K562 (cell line): ENCODE measurements at regions not wholly inside any gene's neighbourhood (a gene's known extent, or its start where the extent isn't known, plus 50 kb on each side); places are given as distances from the start of the nearest gene placed in this dataset.

Experiments
- ATAC-seq: fragments of 200-7000 bp; cut with Tn5 transposase; 3 replicates; pipeline ENCODE4 v1.9.1; 2020; ENCODE audit warnings: moderate library complexity
- BruUV-seq: library from RNA; stranded (reverse); fragments of 400-500 nt; replicated peaks from 2 replicates; lab custom pipeline; 2021; lab: Mats Ljungman, UMichigan
- CTCF ChIA-PET: fragments of 300-600 bp; formaldehyde crosslinking; extraction: SDS; loops from one replicate; lab custom pipeline; 2021; ENCODE audit warnings: low intra/inter-chr PET ratio; lab: Yijun Ruan, JAX
- POLR2A ChIA-PET: fragments of 300-600, 350-650 bp; sonication (Branson Sonifier 250); formaldehyde crosslinking; extraction: SDS; loops from one replicate; lab custom pipeline; 2021; ENCODE audit warnings: antibody characterized with exemption, inconsistent platforms; lab: Yijun Ruan, JAX
- DNase-seq, 4 experiments: peaks; one replicate each; pipeline versions ENCODE4 v3.0.0 to v3.0.0-alpha.2; 2011 to 2018; ENCODE audit warnings: low spot score in 3 of 4, mixed read lengths in 3 of 4; ENCODE audit errors: extremely low read depth in 1 of 4
- FAIRE-seq: peaks from 2 replicates; lab custom pipeline; 2011; peaks lifted over from hg19 to GRCh38; lab: Jason Lieb, UNC
- H2AFZ ChIP-seq: 2 replicates; pipeline ENCODE4 v1.6.0; 2011; ENCODE audit warnings: low read depth, low read length, control low read depth, inconsistent platforms
- H3K27ac ChIP-seq: fragments of 200-600 bp; 3 replicates; pipeline ENCODE4 v1.8.0; 2011; ENCODE audit warnings: low read depth, mild to moderate bottlenecking, control low read depth, inconsistent platforms, low read length, moderate library complexity, mixed read lengths; ENCODE audit errors: extremely low read depth
- H3K27me3 ChIP-seq, 2 experiments: fragments of 300-600 bp in 1 of 2; 2 replicates in 1 of 2; 3 replicates in 1 of 2; pipeline versions ENCODE4 v1.6.0 to v1.8.0; 2011; ENCODE audit warnings: inconsistent platforms in 2 of 2, low read length in 2 of 2, mild to moderate bottlenecking in 1 of 2, mixed read lengths in 1 of 2, moderate library complexity in 1 of 2; ENCODE audit not compliant: control insufficient read depth in 2 of 2, insufficient read depth in 2 of 2
- H3K36me3 ChIP-seq: fragments of 300-600 bp; 3 replicates; pipeline ENCODE4 v1.8.0; 2011; ENCODE audit warnings: mild to moderate bottlenecking, low read length, inconsistent platforms; ENCODE audit not compliant: control insufficient read depth, insufficient read depth
- H3K4me1 ChIP-seq, 2 experiments: fragments of 200-600 bp in 1 of 2; replicated peaks in 1 of 2; 2 replicates in 1 of 2; 3 replicates in 1 of 2; pipeline versions ENCODE4 v1.5.1 to v1.8.0; 2011; ENCODE audit warnings: inconsistent platforms in 2 of 2, low read length in 2 of 2, mild to moderate bottlenecking in 1 of 2, mixed read lengths in 1 of 2, moderate library complexity in 1 of 2; ENCODE audit not compliant: control insufficient read depth in 2 of 2, insufficient read depth in 2 of 2
- H3K4me2 ChIP-seq: 2 replicates; pipeline ENCODE4 v1.6.1; 2011; ENCODE audit warnings: low read length, control low read depth, inconsistent platforms, mixed read lengths; ENCODE audit not compliant: insufficient read depth
- H3K4me3 ChIP-seq: fragments of 200-600 bp; sonication (generic), shearing (Covaris generic); 2 replicates; pipeline ENCODE4 v1.5.1; 2016; ENCODE audit warnings: control low read depth, inconsistent platforms
- H3K79me2 ChIP-seq: fragments of 200-600 bp; 3 replicates; pipeline ENCODE4 v1.8.0; 2011; ENCODE audit warnings: low read length, inconsistent platforms; ENCODE audit not compliant: control insufficient read depth, insufficient read depth
- H3K9ac ChIP-seq, 2 experiments: 2 replicates each; pipeline versions ENCODE4 v1.6.0 to v1.6.1; 2011; ENCODE audit warnings: low read depth in 2 of 2, low read length in 2 of 2, control low read depth in 1 of 2, inconsistent platforms in 1 of 2, mild to moderate bottlenecking in 1 of 2, mixed read lengths in 1 of 2; ENCODE audit not compliant: insufficient read depth in 1 of 2
- H3K9me1 ChIP-seq: one replicate; pipeline ENCODE4 v1.6.0; 2011; ENCODE audit warnings: inconsistent platforms, mild to moderate bottlenecking, low read length, moderate library complexity; ENCODE audit not compliant: control insufficient read depth, insufficient read depth
- H3K9me3 ChIP-seq: replicated peaks from 2 replicates; pipeline ENCODE4 v1.5.1; 2011; ENCODE audit warnings: low read depth, low read length, inconsistent platforms; ENCODE audit not compliant: control insufficient read depth, insufficient read depth
- H4K20me1 ChIP-seq: replicated peaks from 2 replicates; pipeline ENCODE4 v1.6.1; 2011; ENCODE audit warnings: low read length, inconsistent platforms, mixed read lengths; ENCODE audit not compliant: control insufficient read depth, insufficient read depth
- CHD2 ChIP-seq: IDR thresholded peaks from 2 replicates; pipeline ENCODE4 v1.6.1; 2011; ENCODE audit warnings: low read depth, low read length
- COPS2 ChIP-seq: fragments of 450-650 bp; conservative IDR thresholded peaks from 2 replicates; pipeline ENCODE4 v1.6.1; 2016; ENCODE audit warnings: mild to moderate bottlenecking, moderate library complexity
- HLTF ChIP-seq: fragments of 450-650 bp; IDR thresholded peaks from 2 replicates; pipeline ENCODE4 v1.6.1; 2016
- NEUROD1 ChIP-seq: fragments of 150-350 bp; IDR thresholded peaks from 2 replicates; pipeline ENCODE4 v1.6.1; 2014; ENCODE audit warnings: borderline replicate concordance, low read length, low read depth; ENCODE audit not compliant: partially characterized antibody
- RCOR1 ChIP-seq, 2 experiments: IDR thresholded peaks; 2 replicates each; pipeline ENCODE4 v1.6.1; 2012; ENCODE audit warnings: low read depth in 2 of 2, low read length in 2 of 2, borderline replicate concordance in 1 of 2, improper control_type of control experiment in 1 of 2
- SAFB2 ChIP-seq: fragments of 200-400 bp; formaldehyde crosslinking; IDR thresholded peaks from 2 replicates; pipeline ENCODE4 v1.6.1; 2018; ENCODE audit warnings: borderline replicate concordance, low read length, low read depth, moderate library complexity; ENCODE audit not compliant: severe bottlenecking
- SP1 ChIP-seq: sonication (generic); formaldehyde crosslinking; IDR thresholded peaks from 2 replicates; pipeline ENCODE4 v1.8.1; 2022; ENCODE audit warnings: mild to moderate bottlenecking, missing genetic modification reagents
- SUPT5H ChIP-seq: fragments of 450-650 bp; IDR thresholded peaks from 2 replicates; pipeline ENCODE4 v1.6.1; 2016
- U2AF1 ChIP-seq: fragments of 200-400 bp; formaldehyde crosslinking; optimal IDR thresholded peaks from 2 replicates; pipeline ENCODE3; 2017; ENCODE audit warnings: mild to moderate bottlenecking, low read depth, low read length, moderate library complexity
- ZKSCAN8 ChIP-seq: fragments of 200-800 bp; sonication (Bioruptor generic); IDR thresholded peaks from 2 replicates; pipeline ENCODE4 v1.6.1; 2016; ENCODE audit warnings: missing genetic modification characterization, missing compliant biosample characterization
- ZNF277 ChIP-seq: fragments of 250-450 bp; sonication (Bioruptor Pico); IDR thresholded peaks from 2 replicates; pipeline ENCODE4 v1.8.0; 2022; ENCODE audit warnings: inconsistent platforms, mild to moderate bottlenecking, moderate library complexity, borderline replicate concordance
- ZNF316 ChIP-seq: fragments of 450-650 bp; IDR thresholded peaks from 2 replicates; pipeline ENCODE4 v1.6.1; 2016
- ZNF444 ChIP-seq: fragments of 250-450 bp; sonication (Bioruptor Pico); IDR thresholded peaks from 2 replicates; pipeline ENCODE4 v1.4.0; 2020; ENCODE audit warnings: mild to moderate bottlenecking, moderate library complexity
- ZNF449 ChIP-seq: fragments of 250-450 bp; sonication (Bioruptor Pico); IDR thresholded peaks from 2 replicates; pipeline ENCODE4 v1.8.0; 2022; ENCODE audit warnings: moderate library complexity, mild to moderate bottlenecking, inconsistent platforms
- ZNF609 ChIP-seq: sonication (generic); formaldehyde crosslinking; IDR thresholded peaks from 2 replicates; pipeline ENCODE4 v1.8.1; 2023; ENCODE audit warnings: missing genetic modification reagents, mild to moderate bottlenecking, borderline replicate concordance
- ZNF780A ChIP-seq: fragments of 250-450 bp; sonication (Bioruptor Pico); IDR thresholded peaks from 2 replicates; pipeline ENCODE4 v1.5.0; 2021; ENCODE audit warnings: mild to moderate bottlenecking
- WGBS: fragments of 100-300 bp; shearing (Covaris generic); methylation state at CpG from one replicate; pipeline ENCODE4 v1.1.6; 2016; ENCODE audit warnings: low coverage, mixed read lengths; ENCODE audit not compliant: insufficient coverage; ENCODE audit errors: missing lambda C conversion rate; 5-methylcytosine and 5-hydroxymethylcytosine counted together
- in situ Hi-C: fragments of 300-500 bp; cut with MboI; formaldehyde crosslinking; loops from 4 replicates; pipeline ENCODE4 v1.15.0; 2018; ENCODE audit warnings: inconsistent platforms, mixed read lengths
- intact Hi-C: fragments of 100-400 bp; cut with micrococcal nuclease; formaldehyde crosslinking; loops from 2 replicates; pipeline ENCODE4 v1.14.2; 2022

- TF ChIP-seq ZNF609 (CRISPR knock-in tag): no peak
Measured at GRCh38 chr2:16371751-16372150, 293.9 kb downstream of the CYRIA start (continued).

GRCh38 chr2:16368951-16369350 is 296.7 kb downstream of the CYRIA start:
- no peaks in the 10 kb centered on the region for H3K9me1 ChIP-seq
- WGBS: 6% methylated on average over 7 of the region's 7 CpGs
- intact Hi-C loops (no loop called here), in situ Hi-C loops (no loop called here)
- H3K4me1 ChIP-seq: no peaks in the 10 kb centered on the region
- no peaks in the 10 kb centered on the region for H3K9me3 ChIP-seq
- no peaks in the 10 kb centered on the region for H3K27me3 ChIP-seq
- H4K20me1 ChIP-seq: no peaks in the 10 kb centered on the region
- H3K4me2 ChIP-seq: no peak overlapping the region
- POLR2A ChIA-PET: no interaction called here
- ATAC-seq (no peak), FAIRE-seq (no peak), DNase-seq (no peak)
- BruUV-seq: no TSS peak
- no peak overlapping the region for H3K9ac ChIP-seq
- H3K36me3 ChIP-seq: no peaks in the 10 kb centered on the region
- no peak overlapping the region for H3K4me3 ChIP-seq
- no peak overlapping the region for H3K27ac ChIP-seq
- H3K79me2 ChIP-seq: no peaks in the 10 kb centered on the region
- no peak overlapping the region for H2AFZ ChIP-seq
- CTCF ChIA-PET: no interaction called here
- TF ChIP-seq NEUROD1 (no peak), SP1 (CRISPR knock-in tag) (no peak), ZNF444 (CRISPR knock-in tag) (no peak), ZNF780A (CRISPR knock-in tag) (no peak), ZNF449 (CRISPR knock-in tag) (no peak), SAFB2 (no peak), ZNF316 (no peak), RCOR1 (IDR thresholded peaks at IDR 0.05; ENCODE audit: borderline replicate concordance in 1 of 2, low read depth in 2 of 2, low read length in 2 of 2) (no peak), CHD2 (no peak), ZNF277 (CRISPR knock-in tag) (no peak), HLTF (no peak), SUPT5H (no peak), U2AF1 (no peak), ZKSCAN8 (CRISPR knock-in tag) (no peak), COPS2 (no peak)
